NCI-H69 (cell line): ENCODE measurements at regions not wholly inside any gene's neighbourhood (a gene's known extent, or its start where the extent isn't known, plus 50 kb on each side); places are given as distances from the start of the nearest gene placed in this dataset.
"Not testable (repeated sequence)": the region's sequence is repeated elsewhere in the genome, so short reads cannot be mapped to it uniquely, and the experiment has no call there.

Source experiments
- DNase-seq: peaks from one replicate; lab custom pipeline; 2025; lab: John Stamatoyannopoulos, UW

GRCh38 chr2:60357996-60358395 is 195.5 kb downstream of the BCL11A start:
- no peak for DNase-seq

- DNase-seq: no peak
These were observed 197.1 kb downstream of the BCL11A start for GRCh38 chr2:60356346-60356745.

- DNase-seq: no peak
These were observed 197.6 kb downstream of the BCL11A start for GRCh38 chr2:60355849-60356261.

- DNase-seq: no peak
These were observed 198.7 kb downstream of the BCL11A start for GRCh38 chr2:60354713-60355112.

- no peak for DNase-seq
These were observed 199.6 kb downstream of the BCL11A start for GRCh38 chr2:60353863-60354262.

- DNase-seq: no peak
These were observed 200.1 kb downstream of the BCL11A start for GRCh38 chr2:60353406-60353800.

- no peak for DNase-seq
These were observed 200.7 kb downstream of the BCL11A start for GRCh38 chr2:60352491-60353405.

GRCh38 chr2:60351802-60352201 is 201.7 kb downstream of the BCL11A start:
- no peak for DNase-seq

GRCh38 chr2:60351321-60351720 is 202.1 kb downstream of the BCL11A start:
- no peak for DNase-seq

- DNase-seq: no peak
These were observed 202.7 kb downstream of the BCL11A start for GRCh38 chr2:60350791-60351190.

GRCh38 chr2:60347781-60348180 is 205.7 kb downstream of the BCL11A start:
- no peak for DNase-seq

GRCh38 chr2:60342491-60342890 is 211.0 kb downstream of the BCL11A start:
- not testable (repeated sequence) for DNase-seq

- DNase-seq: no peak
These were observed 212.3 kb downstream of the BCL11A start for GRCh38 chr2:60341151-60341550.

- DNase-seq: no peak
These were observed 214.2 kb downstream of the BCL11A start for GRCh38 chr2:60339286-60339685.

- DNase-seq: no peak
These were observed 216.3 kb downstream of the BCL11A start for GRCh38 chr2:60337142-60337497.

- peak; percentile 14 for DNase-seq
These were observed 216.9 kb downstream of the BCL11A start for GRCh38 chr2:60336442-60337141.

GRCh38 chr2:60335533-60336237 is 217.8 kb downstream of the BCL11A start:
- peak; percentile 88 for DNase-seq

GRCh38 chr2:60334610-60335009 is 218.8 kb downstream of the BCL11A start:
- DNase-seq: no peak

GRCh38 chr2:60333264-60333663 is 220.2 kb downstream of the BCL11A start:
- no peak for DNase-seq

- peak; percentile 15 for DNase-seq
These were observed 222.2 kb downstream of the BCL11A start for GRCh38 chr2:60331115-60331809.

GRCh38 chr2:60329225-60329624 is 224.2 kb downstream of the BCL11A start:
- DNase-seq: no peak

- DNase-seq: no peak
These were observed 228.9 kb downstream of the BCL11A start for GRCh38 chr2:60324536-60324935.
